ENCODE measurements at regions not wholly inside any gene's neighbourhood (a gene's known extent, or its start where the extent isn't known, plus 50 kb on each side); places are given as distances from the start of the nearest gene placed in this dataset.

DNA sequence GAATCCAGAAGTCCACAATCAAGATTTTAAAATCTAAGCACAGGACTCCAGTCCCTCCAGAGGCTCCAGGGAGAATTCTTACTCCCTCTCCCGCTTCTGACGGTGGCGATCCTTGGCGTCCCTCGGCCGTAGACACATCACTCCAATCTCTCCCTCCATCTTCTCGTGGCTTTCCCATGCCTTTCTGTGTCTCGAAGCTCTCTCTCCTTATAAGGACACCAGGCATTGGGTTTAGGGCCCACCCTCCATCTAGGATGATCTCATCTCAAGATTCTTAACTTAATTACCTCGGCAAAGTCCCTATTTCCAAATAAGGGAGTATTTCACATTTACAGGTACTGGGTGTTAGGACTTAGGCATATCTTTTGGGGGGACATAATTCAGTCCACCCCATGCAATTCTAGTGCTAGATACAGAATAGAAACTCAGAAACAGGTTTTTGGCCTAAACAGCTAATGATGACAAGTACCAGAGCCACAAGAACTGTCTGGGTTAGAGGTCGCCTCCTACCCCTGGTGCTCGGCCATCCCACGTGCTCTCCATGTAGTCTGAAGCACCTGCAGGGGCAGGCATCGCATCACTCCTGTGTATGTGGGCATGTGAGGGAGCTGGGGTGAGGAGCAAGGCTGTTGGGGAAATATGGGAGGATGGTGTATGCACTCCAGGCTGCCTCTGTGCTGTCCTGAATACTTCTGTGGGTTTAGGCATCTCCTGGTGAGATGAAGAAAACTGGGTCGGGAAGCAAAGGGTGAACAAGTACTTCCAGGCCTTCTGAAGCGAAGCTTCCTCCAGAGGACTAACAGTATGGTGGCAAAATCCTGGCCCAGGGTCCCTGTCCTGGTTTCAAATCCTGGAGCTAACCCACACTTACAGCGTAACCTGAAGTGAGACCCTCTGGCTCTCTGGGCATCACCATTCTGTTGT, 298.3 kb upstream of the ZMIZ1 start:
- no peak for DNase-seq

DNA sequence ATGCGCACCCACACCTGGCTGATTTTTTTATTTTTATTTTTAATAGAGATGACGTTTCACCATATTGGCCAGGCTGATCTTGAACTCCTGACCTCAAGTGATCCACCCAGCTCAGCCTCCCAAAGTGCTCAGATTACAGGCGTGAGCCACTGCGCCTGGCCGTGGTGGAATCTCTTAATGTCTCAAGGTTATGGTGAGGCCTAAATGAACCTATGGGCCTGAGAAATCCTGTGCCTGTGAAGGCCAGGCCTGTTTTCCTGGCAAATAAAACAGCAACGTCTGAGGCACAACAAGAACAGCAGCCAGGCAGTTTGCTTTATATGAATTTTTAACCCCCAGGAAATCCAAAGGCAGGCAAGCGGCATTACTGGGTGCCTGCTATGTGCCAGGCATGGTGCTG, 297.5 kb upstream of the ZMIZ1 start:
- no peak for DNase-seq

DNA sequence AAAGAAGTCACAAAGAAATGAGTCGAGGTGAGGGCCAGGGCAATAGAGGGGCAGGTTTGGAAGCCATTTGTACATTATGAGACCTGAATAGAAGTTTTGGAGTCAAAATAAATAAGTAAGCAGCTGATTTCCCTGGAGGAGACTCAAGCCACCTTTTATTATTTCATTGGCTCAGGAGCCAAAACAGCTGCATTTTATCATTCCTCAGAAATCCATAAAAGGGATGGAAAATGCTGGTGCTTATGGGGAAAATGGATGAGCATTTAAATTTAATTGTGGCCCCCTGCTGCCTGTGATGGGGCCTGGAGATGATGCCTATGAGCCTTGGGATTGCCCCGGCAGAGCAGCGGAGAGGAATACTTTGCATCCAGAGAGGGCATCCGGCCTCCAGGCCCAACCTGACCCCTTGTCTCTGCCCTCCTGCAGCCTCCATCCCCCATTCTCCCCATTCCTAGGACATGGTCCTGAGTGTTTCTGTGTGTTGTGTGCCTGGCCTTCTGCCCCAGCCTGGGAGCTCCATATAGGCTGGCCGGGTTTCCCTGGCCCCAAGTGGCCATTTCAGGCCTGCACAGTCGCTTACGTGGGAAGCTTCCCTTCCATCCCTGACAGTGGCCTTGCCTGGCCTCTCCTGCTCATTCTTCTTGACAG, 296.8 kb upstream of the ZMIZ1 start:
- DNase-seq, result no peak

DNA sequence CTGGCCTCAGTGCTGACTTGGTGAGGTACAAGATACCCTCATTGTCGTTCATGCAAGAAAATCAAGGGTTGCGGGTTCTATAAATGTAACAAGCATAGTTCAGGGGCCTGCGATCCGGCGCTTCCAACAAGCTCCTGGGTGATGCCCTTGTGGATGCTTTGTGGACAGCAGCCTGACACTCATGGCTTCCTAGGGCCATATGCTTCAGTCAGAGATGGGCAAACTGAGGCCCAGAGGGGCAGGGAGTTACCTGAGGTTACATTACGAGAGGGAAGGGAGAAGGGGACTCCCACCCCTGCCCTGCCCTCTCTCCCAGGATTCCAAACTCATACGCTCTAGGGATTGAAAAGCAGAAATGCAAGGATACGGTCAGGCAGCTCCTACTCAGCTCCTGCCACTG, 296.3 kb upstream of the ZMIZ1 start:
- DNase-seq, result no peak

DNA sequence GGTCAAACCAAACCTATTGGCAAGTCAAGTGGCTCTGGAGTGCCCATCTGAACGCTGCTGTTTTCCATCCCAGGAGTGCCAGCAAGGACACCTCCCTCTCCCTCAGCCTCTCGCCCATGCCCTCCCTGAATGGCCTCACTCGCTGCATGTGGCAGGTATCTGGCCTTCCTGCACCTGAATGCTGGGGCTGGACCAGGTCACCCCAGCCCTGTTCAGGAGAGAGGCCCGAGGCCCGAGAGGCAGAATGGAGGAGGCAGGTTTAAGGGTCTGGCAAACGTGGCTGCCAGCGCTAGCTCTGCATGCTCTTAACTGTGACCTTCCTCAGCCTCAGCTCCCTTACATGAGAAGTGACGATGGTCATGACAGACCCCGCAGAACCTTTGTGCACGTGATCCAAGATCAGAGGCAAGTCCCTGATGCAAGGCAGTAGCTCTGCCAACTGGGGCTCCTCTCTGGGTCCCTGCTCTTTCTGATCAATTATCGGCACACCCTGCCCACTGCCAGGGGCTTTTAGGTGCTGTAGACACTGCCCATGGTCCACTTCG, 295.7 kb upstream of the ZMIZ1 start:
- no peak for DNase-seq

DNA sequence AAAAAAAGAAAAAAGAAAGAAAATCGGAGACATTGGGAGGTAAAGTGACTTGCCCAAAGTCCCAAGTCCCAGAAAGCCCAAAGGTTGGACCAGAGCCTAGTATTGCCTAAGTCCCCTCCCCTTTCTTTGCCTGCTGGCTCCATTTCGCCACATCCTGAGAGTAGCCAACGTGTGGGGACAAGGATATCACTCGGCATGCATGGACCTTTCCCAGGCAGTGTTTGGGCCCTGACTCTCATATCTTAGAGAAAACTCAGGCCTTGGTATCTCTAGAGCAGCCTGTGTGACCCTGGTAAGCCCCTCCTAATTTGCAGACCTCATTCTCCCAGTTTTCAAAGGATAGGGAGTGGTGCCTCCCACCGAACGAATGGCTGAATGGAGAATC, 294.2 kb upstream of the ZMIZ1 start:
- no peak for DNase-seq

DNA sequence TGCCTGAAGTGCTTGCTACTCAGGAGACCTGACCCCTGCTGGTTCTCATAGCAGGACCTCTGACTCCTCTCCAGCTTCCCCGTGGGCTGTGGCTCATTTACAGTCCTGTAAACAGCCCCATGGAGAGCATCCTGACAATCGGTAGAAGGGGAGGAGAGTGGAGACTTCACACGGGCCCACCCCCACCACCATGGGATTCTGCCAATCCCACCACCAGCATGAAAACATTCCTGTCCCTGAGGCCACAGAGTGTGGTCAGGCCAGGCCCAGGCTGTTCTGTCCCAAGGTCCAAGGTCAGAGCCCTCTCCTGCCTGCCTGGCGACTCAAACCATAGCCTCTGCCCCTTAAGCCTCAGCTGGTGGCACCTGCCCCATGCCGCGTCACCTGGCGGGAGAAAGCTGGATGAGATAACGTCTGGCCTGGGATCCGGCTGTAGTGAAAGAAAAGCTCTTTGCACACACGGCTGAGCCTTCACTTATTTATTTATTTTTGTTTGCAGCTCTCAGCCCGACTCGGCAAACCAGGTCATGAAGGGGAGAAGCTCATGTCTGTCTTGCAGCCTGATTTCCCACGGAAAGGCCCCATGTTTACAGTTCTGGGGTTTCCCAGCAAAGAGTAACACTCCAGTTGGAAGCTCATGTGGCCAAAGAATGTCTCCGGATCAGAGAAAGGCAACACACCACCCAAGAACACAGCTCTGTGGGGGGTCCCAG, 293.6 kb upstream of the ZMIZ1 start:
- DNase-seq, result no peak

DNA sequence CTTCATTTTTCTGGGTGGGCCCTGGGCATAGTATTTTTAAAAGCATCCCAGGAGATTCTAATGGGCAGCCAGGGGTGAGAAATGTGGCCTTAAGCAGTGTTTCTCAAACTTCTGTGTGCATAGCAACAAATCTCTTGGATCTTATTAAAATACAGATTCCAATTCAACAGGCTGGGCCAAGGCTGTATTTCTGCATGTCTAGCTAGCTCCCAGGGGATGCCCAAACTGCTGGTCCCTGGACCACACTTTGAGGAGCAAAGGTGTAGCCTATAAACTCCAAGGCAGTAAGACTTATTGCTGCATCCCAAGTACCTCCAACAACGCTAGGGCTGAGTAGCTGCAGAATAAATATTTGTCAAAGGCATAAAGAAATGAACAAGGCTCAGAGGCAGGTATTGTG, 292.9 kb upstream of the ZMIZ1 start:
- DNase-seq, result no peak

DNA sequence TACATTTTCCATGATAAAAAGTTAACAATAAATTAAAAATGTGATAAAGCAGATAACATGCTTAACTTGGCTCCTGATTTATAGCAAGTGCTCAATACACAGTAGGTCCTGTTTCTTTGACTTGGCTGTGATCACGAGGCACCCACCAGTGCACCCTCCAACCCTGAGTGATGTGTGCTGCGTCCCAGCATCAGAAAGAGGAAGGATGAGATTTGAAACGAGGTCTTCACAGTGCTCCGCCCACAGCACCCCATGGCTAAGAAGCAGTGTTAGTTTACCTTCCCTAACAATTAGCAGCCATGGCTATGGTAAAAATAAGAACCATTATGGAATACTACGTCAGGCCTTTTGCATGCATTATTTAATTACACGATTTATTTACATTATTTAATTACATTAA, 292.0 kb upstream of the ZMIZ1 start:
- DNase-seq, result no peak

DNA sequence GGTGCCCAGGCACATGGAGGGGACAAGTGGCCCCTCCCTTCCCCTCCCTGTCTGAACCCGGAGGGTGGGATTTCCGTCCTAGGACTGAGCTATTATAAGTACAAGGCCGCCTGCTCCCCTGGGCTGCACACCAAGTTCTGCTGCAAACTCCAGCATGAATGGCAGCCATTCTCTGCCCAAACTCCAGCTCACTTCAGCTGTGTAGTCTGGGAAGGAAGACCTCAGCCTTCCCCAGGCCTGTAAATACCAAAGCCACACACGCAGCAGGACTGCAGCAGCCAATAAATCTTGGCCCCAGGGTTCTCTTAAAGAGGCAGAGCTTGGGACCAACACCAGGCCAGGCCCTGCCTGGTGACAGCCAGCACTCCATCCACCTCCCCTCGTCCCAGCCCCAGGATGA, 291.3 kb upstream of the ZMIZ1 start:
- no peak for DNase-seq

DNA sequence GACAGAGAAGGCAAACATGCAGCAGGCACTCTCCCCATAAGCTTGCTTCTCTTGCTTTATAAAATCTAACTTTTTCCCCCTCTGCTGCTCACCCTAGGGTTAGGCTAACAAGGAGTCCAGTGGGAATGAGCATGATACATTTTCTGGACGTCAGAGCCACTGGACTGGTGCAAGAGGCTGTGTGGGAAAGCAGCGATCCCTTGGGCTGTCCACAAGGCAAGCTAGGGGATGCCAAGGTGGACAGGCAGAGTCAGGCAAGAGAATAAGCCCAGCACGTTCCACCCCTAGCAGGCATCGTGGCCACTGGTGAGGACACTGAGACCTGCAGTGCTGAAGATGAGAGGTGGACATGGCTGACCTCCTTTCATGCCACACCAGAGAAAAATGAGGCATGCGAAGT, 290.9 kb upstream of the ZMIZ1 start:
- DNase-seq, result no peak

DNA sequence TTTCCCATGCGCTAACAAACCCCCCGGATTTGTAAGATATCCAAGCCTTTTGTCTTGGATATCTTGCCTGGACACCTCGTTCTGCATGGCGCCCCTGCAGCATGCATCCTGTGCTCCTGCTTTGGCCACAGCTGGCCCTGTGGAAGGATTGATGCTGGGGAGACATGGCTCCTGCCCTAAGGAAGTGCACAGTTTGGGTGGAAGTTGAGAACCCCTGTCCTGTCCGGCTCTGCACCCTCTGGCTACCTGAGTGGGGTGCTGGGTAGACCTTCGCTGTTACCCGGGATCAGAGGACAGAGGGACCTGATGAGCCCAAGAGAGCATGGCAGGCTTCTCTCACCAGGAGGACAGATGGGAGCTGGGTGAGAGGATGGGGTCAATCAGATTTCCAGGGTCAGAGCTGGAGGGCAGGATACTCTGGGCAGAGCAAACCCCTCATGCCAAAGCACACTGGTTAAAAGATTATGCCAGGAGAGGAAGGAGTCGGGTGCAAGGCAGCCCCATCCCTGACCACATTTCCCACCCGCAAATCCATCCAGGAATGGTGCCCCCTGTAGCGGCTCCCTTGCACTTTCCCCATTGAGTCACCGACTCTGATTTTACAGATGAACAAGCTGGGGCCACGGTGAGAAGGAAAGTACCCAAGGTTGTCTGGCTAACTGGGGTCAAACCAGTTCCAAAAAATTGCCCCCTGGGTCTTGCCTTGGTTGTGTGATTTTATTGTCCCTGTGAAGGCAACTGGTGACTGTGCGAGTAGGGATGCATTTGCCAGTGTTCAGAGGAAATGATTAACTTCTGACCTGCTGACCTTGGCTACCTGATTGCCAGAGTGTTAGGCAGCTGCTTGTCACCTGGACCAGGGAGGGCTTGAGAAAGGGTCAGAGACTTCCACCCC, 290.1 kb upstream of the ZMIZ1 start:
- DNase-seq, result no peak

DNA sequence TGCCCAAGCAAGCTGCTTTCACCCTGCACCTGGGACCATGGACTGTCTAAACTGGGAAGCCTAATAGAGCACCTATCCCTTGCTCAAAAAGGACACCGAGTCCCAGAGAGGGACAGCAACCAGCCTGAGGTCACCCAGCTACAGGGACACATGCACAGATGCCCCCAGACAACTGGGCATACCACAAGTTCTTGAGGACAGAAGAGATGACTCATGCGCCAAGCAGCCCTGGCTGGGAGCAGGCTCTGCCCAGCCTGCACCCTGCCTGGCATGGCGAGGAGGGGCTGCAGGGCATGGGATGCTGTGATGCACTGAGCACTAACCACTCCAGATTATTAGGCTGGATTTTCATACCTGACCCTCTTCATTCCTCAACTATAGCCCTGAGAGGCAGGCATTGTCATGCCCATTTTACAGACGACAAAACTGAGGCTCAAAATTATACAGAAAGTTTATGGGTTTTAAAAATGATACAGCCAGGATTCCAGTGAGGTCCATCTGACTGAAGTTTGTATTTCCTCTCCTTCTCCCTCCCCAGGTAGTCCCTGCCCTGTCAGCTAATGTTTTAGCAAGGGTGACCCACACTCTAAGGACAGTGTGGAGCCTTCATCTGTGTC, 289.3 kb upstream of the ZMIZ1 start:
- DNase-seq, result no peak

DNA sequence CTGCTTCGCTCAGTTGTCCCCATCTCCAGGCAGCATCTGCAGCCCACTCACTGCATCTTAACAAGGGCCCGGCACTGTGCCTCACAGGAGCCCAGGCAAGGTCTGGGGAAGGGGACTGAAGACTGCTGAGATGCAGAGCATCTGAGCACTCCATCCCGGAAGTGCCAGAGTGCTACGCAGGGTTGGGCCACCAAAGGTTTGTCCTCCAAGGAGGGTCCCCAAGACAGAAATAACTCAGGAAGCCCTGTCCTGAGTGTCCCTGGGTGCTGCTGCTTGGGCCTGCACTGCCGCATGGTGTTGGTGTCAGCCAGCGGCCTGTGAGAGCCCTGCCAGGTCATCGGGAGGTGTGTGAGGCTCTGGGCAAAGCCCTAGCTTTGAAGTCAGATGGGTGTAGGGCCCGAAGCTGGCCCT, 288.2 kb upstream of the ZMIZ1 start:
- DNase-seq, result no peak

DNA sequence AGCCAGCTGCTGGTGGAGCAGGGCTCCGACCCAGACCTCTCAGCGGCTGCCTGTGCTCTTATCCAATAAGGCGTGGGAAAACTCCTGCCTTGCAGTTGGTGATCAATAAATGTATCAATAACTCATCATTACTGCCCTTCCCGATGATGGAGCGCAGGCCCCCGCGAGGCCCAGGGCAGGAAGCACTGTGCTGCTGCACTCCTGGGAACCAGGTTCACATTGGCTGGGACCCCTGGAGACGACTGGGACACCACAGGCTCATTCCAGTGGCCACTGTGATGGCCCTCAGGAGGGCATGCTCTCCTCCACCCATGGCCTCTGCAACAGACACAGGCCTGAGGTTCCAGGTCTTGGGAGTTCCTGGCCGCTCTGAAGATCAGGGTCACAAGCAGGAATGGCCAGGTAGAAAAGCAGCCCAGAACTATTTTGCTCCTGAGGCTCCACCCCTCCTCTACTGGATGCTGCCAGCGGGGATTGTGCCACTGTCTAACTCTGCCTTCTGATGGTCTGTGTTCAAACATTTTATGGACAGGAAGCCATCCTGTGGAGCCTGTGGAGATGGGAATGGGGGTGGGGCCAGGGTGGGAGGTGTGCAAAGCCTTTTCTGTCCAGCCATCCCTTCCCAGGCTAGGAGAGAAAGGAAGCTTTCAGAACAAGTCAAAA, 287.4 kb upstream of the ZMIZ1 start:
- no peak for DNase-seq

DNA sequence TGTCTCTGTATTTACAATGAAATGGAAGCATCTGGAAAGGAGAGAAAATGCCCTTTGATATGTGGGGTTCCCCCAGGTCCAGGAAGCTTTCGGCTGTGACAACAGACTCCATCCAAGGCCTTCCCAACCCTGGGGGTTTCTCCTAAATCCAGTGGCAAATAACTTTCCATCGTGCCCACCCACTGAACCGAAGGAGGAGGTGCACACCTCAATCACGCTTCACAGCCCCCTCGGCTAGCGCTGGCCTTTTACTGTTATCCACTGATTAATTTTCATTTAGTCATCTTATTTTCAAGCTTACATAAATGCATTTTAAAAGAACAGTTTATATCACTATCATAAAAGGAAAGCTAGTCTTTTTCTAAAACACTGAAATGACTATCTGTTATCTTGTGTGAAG, 286.8 kb upstream of the ZMIZ1 start:
- no peak for DNase-seq

DNA sequence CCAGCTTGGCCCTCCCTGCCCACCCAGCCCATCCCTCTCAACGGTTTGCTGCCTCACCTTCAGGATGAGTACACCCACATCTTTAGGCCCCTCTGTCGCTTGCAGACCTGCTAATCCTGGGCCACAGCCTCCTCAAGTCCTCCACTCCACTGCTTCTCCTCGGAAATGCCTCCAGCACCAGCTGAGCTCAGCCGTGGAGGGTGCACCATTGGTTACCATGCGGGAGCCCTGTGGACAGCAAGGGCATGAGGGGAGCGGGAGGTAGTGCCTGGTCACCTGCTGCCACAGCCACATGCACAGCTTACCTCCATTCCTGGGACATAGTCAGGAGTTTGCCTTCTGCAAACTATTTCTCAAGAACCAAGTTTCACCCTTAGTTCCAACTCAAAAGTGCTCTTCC, 286.3 kb upstream of the ZMIZ1 start:
- DNase-seq, result no peak

DNA sequence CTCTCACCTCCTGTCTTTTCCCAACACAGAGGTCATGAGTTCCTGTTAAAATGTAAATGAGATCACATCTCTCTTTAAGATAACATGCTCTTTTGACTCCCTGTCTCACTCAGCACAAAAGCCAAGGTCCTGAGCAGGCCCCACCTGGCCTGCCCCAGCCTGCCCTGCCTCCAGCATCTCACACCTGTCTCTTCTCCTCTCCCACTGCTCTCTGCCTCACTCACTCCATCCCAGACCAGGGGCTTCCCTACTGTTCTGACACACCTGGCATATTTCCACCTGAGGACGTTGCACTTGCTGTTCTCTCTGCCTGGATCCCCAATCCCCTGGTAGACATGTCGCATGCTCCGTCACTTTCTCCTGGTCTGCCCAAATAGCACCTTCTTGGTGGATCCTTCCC, 285.0 kb upstream of the ZMIZ1 start:
- no peak for DNase-seq

DNA sequence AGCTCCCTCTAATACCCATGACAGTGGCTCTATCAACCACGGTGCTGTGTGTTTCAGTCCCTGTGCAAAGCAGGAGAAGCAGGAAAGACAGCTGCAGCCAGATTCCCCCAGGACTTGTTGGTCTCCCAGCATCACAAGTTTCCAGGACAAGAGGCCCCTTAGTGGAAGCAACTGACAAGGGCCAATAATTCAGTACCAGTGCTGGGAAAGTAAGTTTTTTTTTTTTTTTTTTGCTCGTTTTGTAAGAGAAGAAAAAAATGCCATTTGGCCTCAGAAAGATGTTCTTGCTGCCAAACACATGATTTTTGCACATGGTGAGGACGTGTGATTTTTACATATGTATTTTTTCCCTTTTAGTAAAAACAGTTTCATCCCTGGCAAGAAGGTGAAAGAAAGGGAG, 284.2 kb upstream of the ZMIZ1 start:
- no peak for DNase-seq

DNA sequence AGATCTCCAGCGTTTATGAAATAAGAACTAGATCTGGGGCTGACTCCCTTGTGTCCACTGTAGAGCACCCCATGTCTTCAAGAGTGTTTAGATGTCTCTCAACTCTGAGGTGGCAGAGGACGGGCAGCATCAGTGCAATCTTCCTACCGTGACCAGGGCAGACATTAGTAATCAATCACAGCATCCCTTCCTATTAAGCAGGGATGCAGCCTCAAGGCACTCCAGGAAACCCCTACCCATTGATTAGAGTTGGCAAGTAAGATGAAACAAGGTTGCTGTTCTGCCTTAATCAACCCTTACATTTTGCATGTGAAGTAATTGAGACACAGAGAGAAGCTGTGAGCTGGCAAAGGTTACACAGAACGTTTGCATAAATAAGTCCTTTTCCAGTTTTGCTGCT, 283.7 kb upstream of the ZMIZ1 start:
- no peak for DNase-seq

DNA sequence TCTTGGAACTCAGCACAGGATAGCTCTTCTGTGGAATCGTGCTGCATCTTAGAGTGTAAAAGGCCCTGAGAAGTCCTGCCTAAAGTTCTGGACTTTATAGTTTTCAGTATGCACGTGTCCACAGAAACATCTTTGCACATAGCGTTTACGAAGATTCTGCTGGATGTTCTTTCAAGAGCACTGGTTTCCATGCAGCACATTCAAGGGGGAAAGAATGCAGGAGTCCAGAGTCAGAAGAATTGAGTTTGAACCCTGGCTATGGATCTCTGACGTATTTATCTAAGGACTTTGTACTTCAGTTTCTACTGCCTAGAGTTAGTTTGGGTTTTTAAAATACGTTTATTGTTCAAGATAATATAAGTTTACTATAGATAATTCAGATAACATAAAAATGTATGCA, 282.8 kb upstream of the ZMIZ1 start:
- no peak for DNase-seq

DNA sequence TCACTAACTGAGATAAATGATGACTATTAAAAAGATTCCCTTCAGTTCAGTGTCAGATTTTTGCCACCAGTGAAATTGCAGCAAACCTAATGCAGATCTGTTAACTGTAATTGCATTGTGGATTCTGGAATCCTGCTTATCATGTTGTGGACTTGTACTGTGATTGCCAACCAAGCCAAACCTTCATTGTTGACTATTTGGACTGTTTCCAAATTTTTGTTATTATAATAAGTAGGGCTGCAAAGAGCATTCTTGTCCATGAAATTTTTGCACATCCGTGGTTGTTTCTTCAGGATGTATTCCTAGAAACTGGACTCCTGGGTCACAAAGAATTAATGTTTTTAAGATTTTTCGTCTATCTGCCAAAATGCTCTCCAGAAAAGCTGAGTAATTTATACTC, 281.6 kb upstream of the ZMIZ1 start:
- no peak for DNase-seq

Data from amniotic stem cell (primary cell).